Activated CD8-positive, alpha-beta T cell treated with anti-CD3 and anti-CD28 coated beads for 36 hours (primary cell): ENCODE measurements at regions not wholly inside any gene's neighbourhood (a gene's known extent, or its start where the extent isn't known, plus 50 kb on each side); places are given as distances from the start of the nearest gene placed in this dataset.

ENCODE experiments used
- ATAC-seq: fragments of 200-7000 bp; cut with Tn5 transposase; one replicate; pipeline ENCODE4 v1.10.0; 2021; ENCODE audit warnings: mild to moderate bottlenecking, moderate library complexity
- CTCF ChIA-PET: fragments of 350-600 bp; sonication (Branson Sonifier 250); formaldehyde crosslinking; loops from one replicate; lab custom pipeline; 2021; ENCODE audit warnings: antibody characterized with exemption; lab: Charles Lee
- POLR2A ChIA-PET: fragments of 350-600 bp; sonication (Branson Sonifier 250); formaldehyde crosslinking; loops from one replicate; lab custom pipeline; 2021; ENCODE audit warnings: antibody characterized with exemption; lab: Charles Lee
- DNase-seq: peaks from one replicate; pipeline ENCODE4 v3.0.0-alpha.2; 2020
- H3K27ac Mint-ChIP-seq: one replicate; pipeline ENCODE4 v1.8.0; 2021; ENCODE audit warnings: mild to moderate bottlenecking, mixed read lengths
- H3K27me3 Mint-ChIP-seq: one replicate; pipeline ENCODE4 v1.8.0; 2021; ENCODE audit warnings: mixed read lengths
- H3K36me3 Mint-ChIP-seq: one replicate; pipeline ENCODE4 v1.8.0; 2021; ENCODE audit warnings: low read depth, mixed read lengths
- H3K4me1 Mint-ChIP-seq: one replicate; pipeline ENCODE4 v1.8.0; 2021; ENCODE audit warnings: low read depth, mixed read lengths
- H3K4me3 Mint-ChIP-seq: one replicate; pipeline ENCODE4 v1.8.0; 2021; ENCODE audit warnings: mild to moderate bottlenecking, moderate library complexity, mixed read lengths
- H3K9me3 Mint-ChIP-seq: one replicate; pipeline ENCODE4 v1.8.0; 2021; ENCODE audit warnings: mixed read lengths
- CTCF ChIP-seq: fragments of 200-600 bp; IDR thresholded peaks from one replicate; pipeline ENCODE4 v1.8.0; 2022; ENCODE audit warnings: antibody characterized with exemption, mild to moderate bottlenecking
- intact Hi-C: fragments of 100-400 bp; cut with micrococcal nuclease; formaldehyde crosslinking; loops from one replicate; pipeline ENCODE4 v1.10.0; 2022

GRCh38 chr9:106708475-106709146, 154.4 kb upstream of the ZNF462 start:
- ChIA-PET POLR2A (no interaction called here), CTCF (no interaction called here)
- Mint-ChIP-seq H3K27me3 (no peaks in the 10 kb centered on the region), H3K9me3 (no peaks in the 10 kb centered on the region), H3K36me3 (no peaks in the 10 kb centered on the region), H3K27ac (no peak overlapping the region), H3K4me1 (no peaks in the 10 kb centered on the region), H3K4me3 (no peak overlapping the region)
- intact Hi-C loops = no loop called here
- ATAC-seq (no peak), DNase-seq (no peak)
- no peak for TF ChIP-seq CTCF

- no peak for ATAC-seq
- ChIA-PET POLR2A (no interaction called here), CTCF (no interaction called here)
- no peak overlapping the region for H3K27ac Mint-ChIP-seq
- H3K27me3 Mint-ChIP-seq = no peaks in the 10 kb centered on the region
- DNase-seq = no peak
- H3K36me3 Mint-ChIP-seq = no peaks in the 10 kb centered on the region
- H3K9me3 Mint-ChIP-seq = no peaks in the 10 kb centered on the region
- TF ChIP-seq CTCF = no peak
- H3K4me1 Mint-ChIP-seq = no peaks in the 10 kb centered on the region
- intact Hi-C loops = no loop called here
- H3K4me3 Mint-ChIP-seq = no peak overlapping the region
Observed at GRCh38 chr9:106712279-106712678, 150.7 kb upstream of the ZNF462 start.

DNA sequence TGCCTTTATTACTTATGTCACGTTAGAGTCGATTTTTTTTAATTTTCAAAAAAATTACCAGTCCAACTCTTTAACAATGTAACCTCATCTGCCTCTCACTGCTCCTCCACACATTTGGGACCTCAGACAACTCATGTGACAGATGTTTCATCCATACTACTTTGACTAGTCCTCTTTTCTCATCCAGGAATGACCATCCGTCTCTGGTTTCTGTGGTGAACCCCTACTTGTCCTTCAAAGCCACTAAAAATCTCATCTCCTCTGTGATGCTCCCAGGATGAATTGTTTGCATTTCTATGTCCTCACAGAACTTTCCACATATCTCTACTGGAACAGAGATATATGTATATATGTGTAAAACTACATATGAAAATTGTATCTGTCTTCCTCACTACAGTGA, 149.8 kb upstream of the ZNF462 start:
- H3K9me3 Mint-ChIP-seq = no peaks in the 10 kb centered on the region
- DNase-seq = no peak
- ATAC-seq = no peak
- ChIA-PET CTCF (no interaction called here), POLR2A (no interaction called here)
- H3K4me3 Mint-ChIP-seq = no peak overlapping the region
- no peaks in the 10 kb centered on the region for H3K4me1 Mint-ChIP-seq
- H3K27ac Mint-ChIP-seq = no peak overlapping the region
- no peaks in the 10 kb centered on the region for H3K36me3 Mint-ChIP-seq
- no peak for TF ChIP-seq CTCF
- H3K27me3 Mint-ChIP-seq = no peaks in the 10 kb centered on the region
- intact Hi-C loops = no loop called here

- ATAC-seq (no peak), DNase-seq (no peak)
- H3K36me3 Mint-ChIP-seq = no peaks in the 10 kb centered on the region
- H3K27ac Mint-ChIP-seq = no peak overlapping the region
- no peaks in the 10 kb centered on the region for H3K27me3 Mint-ChIP-seq
- no peaks in the 10 kb centered on the region for H3K4me1 Mint-ChIP-seq
- TF ChIP-seq CTCF = no peak
- H3K4me3 Mint-ChIP-seq = no peak overlapping the region
- POLR2A ChIA-PET = no interaction called here
- CTCF ChIA-PET = no interaction called here
- intact Hi-C loops = no loop called here
- peaks cover 3% of the 10 kb centered on the region for H3K9me3 Mint-ChIP-seq
Observed at GRCh38 chr9:106716820-106717219, 146.1 kb upstream of the ZNF462 start.

GRCh38 chr9:106717686-106718085, 145.3 kb upstream of the ZNF462 start:
- Mint-ChIP-seq H3K27ac (no peak overlapping the region), H3K9me3 (peaks cover 5% of the 10 kb centered on the region), H3K4me3 (no peak overlapping the region), H3K4me1 (no peaks in the 10 kb centered on the region), H3K36me3 (no peaks in the 10 kb centered on the region), H3K27me3 (no peaks in the 10 kb centered on the region)
- intact Hi-C loops = no loop called here
- DNase-seq = no peak
- no peak for ATAC-seq
- no peak for TF ChIP-seq CTCF
- CTCF ChIA-PET = no interaction called here
- POLR2A ChIA-PET = no interaction called here
